Natural killer cell treated with Interleukin-12 subunit alpha and Interleukin-12 subunit beta and Interleukin-15 and Interleukin-18, amount 100 ng/mL, for 72 hours (primary cell): ENCODE measurements at regions not wholly inside any gene's neighbourhood (a gene's known extent, or its start where the extent isn't known, plus 50 kb on each side); places are given as distances from the start of the nearest gene placed in this dataset.

Source experiments
- ATAC-seq, 2 donors: fragments of 150-1000 bp; cut with Tn5 transposase in 1 of 2; sonication (Bioruptor Pico), chemical (Tn5 transposase) in 1 of 2; 2 replicates each; pipeline ENCODE4 v1.10.0; 2021
- DNase-seq: peaks from one replicate; pipeline ENCODE4 v3.0.0; 2022; ENCODE audit warnings: low spot score
- H3K27ac Mint-ChIP-seq, 2 donors: 1 replicate in 1 of 2; 2 replicates in 1 of 2; pipeline ENCODE4 v1.8.0; 2022; ENCODE audit warnings: mixed read lengths in 2 of 2, mild to moderate bottlenecking in 1 of 2, moderate library complexity in 1 of 2
- H3K27me3 Mint-ChIP-seq, 2 donors: 1 replicate in 1 of 2; 2 replicates in 1 of 2; pipeline ENCODE4 v1.8.0; 2022; ENCODE audit warnings: mixed read lengths in 2 of 2
- H3K36me3 Mint-ChIP-seq: one replicate; pipeline ENCODE4 v1.8.0; 2022; ENCODE audit warnings: mixed read lengths
- H3K4me1 Mint-ChIP-seq, 2 donors: 1 replicate in 1 of 2; 2 replicates in 1 of 2; pipeline ENCODE4 v1.8.0; 2022; ENCODE audit warnings: low read depth in 2 of 2, mixed read lengths in 2 of 2, mild to moderate bottlenecking in 1 of 2
- H3K4me3 Mint-ChIP-seq: one replicate; pipeline ENCODE4 v1.8.0; 2022; ENCODE audit warnings: mixed read lengths
- H3K9me3 Mint-ChIP-seq: 2 replicates; pipeline ENCODE4 v1.8.0; 2022; ENCODE audit warnings: mixed read lengths

DNA sequence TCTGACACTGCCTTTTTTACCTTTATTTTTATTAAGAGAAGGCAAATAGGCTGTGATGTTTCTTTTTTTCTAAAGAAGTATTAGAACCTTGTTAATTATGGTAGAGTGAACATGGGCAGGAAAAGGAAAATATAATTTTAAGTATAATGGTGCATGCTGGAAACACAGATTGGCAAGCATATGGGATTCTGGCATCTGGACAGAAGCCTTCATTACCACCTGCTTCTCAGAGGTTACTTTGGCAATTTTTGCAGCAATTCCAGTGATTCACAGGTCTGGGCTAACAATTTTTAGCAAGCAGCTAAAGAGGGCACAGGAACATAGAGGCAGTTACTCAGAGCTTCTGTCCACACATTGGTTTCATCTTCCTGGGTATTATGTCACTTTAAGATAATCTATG lies 258.3 kb downstream of the DIPK2A start:
- peaks cover 0 to 3% of the 10 kb centered on the region in 2 donors for H3K27me3 Mint-ChIP-seq
- ATAC-seq (no peak), DNase-seq (no peak)
- no peak overlapping the region for H3K27ac Mint-ChIP-seq
- no peaks in the 10 kb centered on the region for H3K9me3 Mint-ChIP-seq
- H3K36me3 Mint-ChIP-seq: no peaks in the 10 kb centered on the region
- no peaks in the 10 kb centered on the region for H3K4me1 Mint-ChIP-seq
- no peak overlapping the region for H3K4me3 Mint-ChIP-seq

GRCh38 chr3:144235489-144235888 lies 263.9 kb downstream of the DIPK2A start:
- no peak for DNase-seq
- Mint-ChIP-seq H3K4me1 (no peaks in the 10 kb centered on the region), H3K36me3 (no peaks in the 10 kb centered on the region), H3K27ac (no peak overlapping the region), H3K4me3 (no peak overlapping the region), H3K9me3 (peaks cover 9% of the 10 kb centered on the region), H3K27me3 (peaks cover 8 to 28% of the 10 kb centered on the region in 2 donors)
- ATAC-seq: no peak

GRCh38 chr3:144237351-144237750 lies 265.7 kb downstream of the DIPK2A start:
- no peak for ATAC-seq
- Mint-ChIP-seq H3K9me3 (peaks cover 9% of the 10 kb centered on the region), H3K4me1 (no peaks in the 10 kb centered on the region), H3K27ac (no peak overlapping the region), H3K27me3 (peaks cover 8 to 28% of the 10 kb centered on the region in 2 donors), H3K4me3 (no peak overlapping the region), H3K36me3 (no peaks in the 10 kb centered on the region)
- DNase-seq: no peak

- H3K36me3 Mint-ChIP-seq: no peaks in the 10 kb centered on the region
- ATAC-seq (no peak), DNase-seq (no peak)
- no peak overlapping the region for H3K4me3 Mint-ChIP-seq
- no peaks in the 10 kb centered on the region for H3K4me1 Mint-ChIP-seq
- H3K9me3 Mint-ChIP-seq: peaks cover 7% of the 10 kb centered on the region
- no peak overlapping the region for H3K27ac Mint-ChIP-seq
- H3K27me3 Mint-ChIP-seq: peaks cover 10 to 14% of the 10 kb centered on the region in 2 donors
Observed at GRCh38 chr3:144241404-144241803, 269.8 kb downstream of the DIPK2A start.

- no peaks in the 10 kb centered on the region for H3K4me1 Mint-ChIP-seq
- peaks cover 5 to 8% of the 10 kb centered on the region in 2 donors for H3K27me3 Mint-ChIP-seq
- peaks cover 3% of the 10 kb centered on the region for H3K9me3 Mint-ChIP-seq
- DNase-seq: no peak
- no peak for ATAC-seq
- no peaks in the 10 kb centered on the region for H3K36me3 Mint-ChIP-seq
- no peak overlapping the region for H3K27ac Mint-ChIP-seq
- H3K4me3 Mint-ChIP-seq: no peak overlapping the region
Observed at GRCh38 chr3:144242747-144243146, 271.1 kb downstream of the DIPK2A start.

DNA sequence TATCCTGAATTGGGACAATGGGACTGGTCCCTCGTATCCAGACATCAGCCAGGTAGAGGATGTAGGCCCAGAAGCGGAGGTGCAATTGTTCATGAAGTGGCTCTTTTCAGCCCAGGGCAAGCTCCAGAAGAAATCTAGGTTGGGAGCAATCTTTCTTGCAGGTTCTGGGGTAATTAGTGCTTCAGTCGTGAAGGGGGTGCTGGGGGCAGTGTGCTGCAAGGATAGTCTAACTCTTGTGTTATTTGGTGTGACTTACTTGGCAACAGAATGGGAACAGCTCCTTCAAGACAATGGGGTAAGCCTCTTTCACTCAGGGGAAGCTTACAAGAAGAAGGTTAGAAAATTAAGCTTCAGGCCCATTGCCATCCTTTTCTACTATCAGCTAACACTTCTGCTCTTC lies 273.0 kb downstream of the DIPK2A start:
- no peaks in the 10 kb centered on the region for H3K36me3 Mint-ChIP-seq
- no peak overlapping the region for H3K27ac Mint-ChIP-seq
- no peak for ATAC-seq

GRCh38 chr3:144252896-144253295 lies 281.3 kb downstream of the DIPK2A start:
- Mint-ChIP-seq H3K9me3 (no peaks in the 10 kb centered on the region), H3K36me3 (peaks cover 5% of the 10 kb centered on the region), H3K27ac (no peak overlapping the region), H3K27me3 (peaks cover 4 to 32% of the 10 kb centered on the region in 2 donors), H3K4me3 (no peak overlapping the region), H3K4me1 (no peaks in the 10 kb centered on the region)
- DNase-seq: no peak
- no peak for ATAC-seq

More for the DNA sequence above, 273.0 kb downstream of the DIPK2A start:
- Mint-ChIP-seq H3K4me3 (no peak overlapping the region), H3K27me3 (peaks cover 3 to 4% of the 10 kb centered on the region in 2 donors), H3K9me3 (peaks cover 3% of the 10 kb centered on the region), H3K4me1 (no peaks in the 10 kb centered on the region)
- no peak for DNase-seq

DNA sequence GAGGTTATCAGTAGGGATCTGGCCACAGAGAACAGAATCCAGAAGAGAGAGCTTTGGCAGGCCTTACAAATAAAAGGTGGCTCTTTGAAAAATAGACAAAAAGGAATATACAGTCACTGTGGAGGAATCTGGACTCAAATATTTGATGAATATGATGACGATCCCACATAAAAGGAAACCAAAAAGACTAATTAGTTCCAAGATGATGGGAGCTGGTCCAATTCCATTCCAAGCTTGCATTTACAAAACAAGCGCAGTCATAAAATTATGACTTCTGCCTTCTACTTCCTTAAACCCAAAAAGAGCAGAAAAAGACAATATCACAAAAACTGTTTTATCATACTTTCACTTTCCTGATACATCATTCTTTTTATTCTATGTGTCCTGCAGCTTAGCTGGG lies 285.8 kb downstream of the DIPK2A start:
- ATAC-seq (no peak), DNase-seq (no peak)
- Mint-ChIP-seq H3K27ac (no peak overlapping the region), H3K36me3 (peaks cover 5% of the 10 kb centered on the region), H3K4me3 (no peak overlapping the region), H3K4me1 (no peaks in the 10 kb centered on the region), H3K9me3 (peaks cover 3% of the 10 kb centered on the region), H3K27me3 (peaks cover 4 to 41% of the 10 kb centered on the region in 2 donors)

DNA sequence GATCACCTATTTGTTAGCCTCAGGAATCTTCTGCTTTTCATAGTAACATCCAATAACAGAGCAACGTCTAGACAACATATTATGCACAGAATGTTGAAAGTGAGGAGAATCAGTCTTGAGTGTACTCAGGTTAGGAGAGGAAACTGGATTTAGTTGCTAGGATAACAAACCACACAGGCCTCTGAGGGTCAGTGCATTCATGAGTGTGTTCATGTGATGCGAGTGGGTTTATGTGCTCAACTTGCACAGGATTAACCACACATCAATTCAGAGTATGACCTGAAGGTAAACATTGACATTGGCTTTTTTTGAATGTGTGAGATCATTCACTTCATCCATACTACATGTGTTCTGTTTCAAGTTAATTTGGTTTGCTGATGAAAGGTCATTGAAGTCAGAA lies 287.6 kb downstream of the DIPK2A start:
- DNase-seq (no peak), ATAC-seq (no peak)
- no peaks in the 10 kb centered on the region for H3K4me1 Mint-ChIP-seq
- H3K9me3 Mint-ChIP-seq: peaks cover 3% of the 10 kb centered on the region
- H3K36me3 Mint-ChIP-seq: peaks cover 5% of the 10 kb centered on the region
- peaks cover 4 to 35% of the 10 kb centered on the region in 2 donors for H3K27me3 Mint-ChIP-seq
- H3K4me3 Mint-ChIP-seq: no peak overlapping the region
- H3K27ac Mint-ChIP-seq: no peak overlapping the region

- no peaks in the 10 kb centered on the region for H3K36me3 Mint-ChIP-seq
- H3K9me3 Mint-ChIP-seq: peaks cover 3% of the 10 kb centered on the region
Observed at GRCh38 chr3:144263706-144264105, 292.1 kb downstream of the DIPK2A start.

GRCh38 chr3:144264350-144264749 lies 292.7 kb downstream of the DIPK2A start:
- Mint-ChIP-seq H3K36me3 (no peaks in the 10 kb centered on the region), H3K4me1 (no peaks in the 10 kb centered on the region), H3K9me3 (peaks cover 3% of the 10 kb centered on the region), H3K4me3 (no peak overlapping the region), H3K27me3 (peaks cover 0 to 6% of the 10 kb centered on the region in 2 donors), H3K27ac (no peak overlapping the region)
- DNase-seq (no peak), ATAC-seq (no peak)

More at GRCh38 chr3:144263706-144264105, 292.1 kb downstream of the DIPK2A start:
- H3K4me3 Mint-ChIP-seq: no peak overlapping the region
- peaks cover 0 to 6% of the 10 kb centered on the region in 2 donors for H3K27me3 Mint-ChIP-seq
- H3K27ac Mint-ChIP-seq: no peak overlapping the region
- DNase-seq (no peak), ATAC-seq (no peak)
- H3K4me1 Mint-ChIP-seq: no peaks in the 10 kb centered on the region

- H3K27ac Mint-ChIP-seq: no peak overlapping the region
- no peak for ATAC-seq
- H3K36me3 Mint-ChIP-seq: no peaks in the 10 kb centered on the region
- no peak overlapping the region for H3K4me3 Mint-ChIP-seq
- peaks cover 0 to 6% of the 10 kb centered on the region in 2 donors for H3K27me3 Mint-ChIP-seq
- peaks cover 3% of the 10 kb centered on the region for H3K9me3 Mint-ChIP-seq
- no peaks in the 10 kb centered on the region for H3K4me1 Mint-ChIP-seq
- DNase-seq: no peak
Observed at GRCh38 chr3:144264794-144265193, 293.2 kb downstream of the DIPK2A start.

- H3K4me3 Mint-ChIP-seq: no peak overlapping the region
- H3K4me1 Mint-ChIP-seq: no peaks in the 10 kb centered on the region
- ATAC-seq: no peak
- DNase-seq: no peak
- peaks cover 0 to 3% of the 10 kb centered on the region in 2 donors for H3K27me3 Mint-ChIP-seq
- H3K27ac Mint-ChIP-seq: no peak overlapping the region
- peaks cover 2% of the 10 kb centered on the region for H3K9me3 Mint-ChIP-seq
- no peaks in the 10 kb centered on the region for H3K36me3 Mint-ChIP-seq
Observed at GRCh38 chr3:144265542-144266100, 294.0 kb downstream of the DIPK2A start.

DNA sequence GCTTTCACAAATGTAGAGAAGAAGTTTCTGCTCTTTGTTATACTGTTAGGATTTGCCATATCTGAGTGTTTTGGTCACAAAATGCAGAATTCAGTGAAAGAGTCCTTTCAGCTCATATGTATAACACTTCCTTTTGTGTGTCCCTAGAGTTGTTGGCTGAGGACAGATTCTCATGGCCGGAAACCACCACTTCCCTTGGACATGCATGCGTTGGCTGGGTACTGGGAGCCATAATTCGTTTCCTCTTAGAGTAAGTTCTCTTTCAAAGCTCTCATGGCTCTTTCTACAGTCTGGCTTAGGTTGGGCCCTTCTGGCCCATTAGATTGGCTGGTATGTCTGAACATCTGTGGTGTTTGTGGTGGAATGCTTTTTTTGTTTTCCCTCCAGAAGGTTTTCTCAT lies 298.5 kb downstream of the DIPK2A start:
- H3K4me1 Mint-ChIP-seq: peaks cover 0 to 3% of the 10 kb centered on the region in 2 donors
- H3K4me3 Mint-ChIP-seq: no peak overlapping the region
- H3K27me3 Mint-ChIP-seq: no peaks in the 10 kb centered on the region
- DNase-seq (no peak), ATAC-seq (no peak)
- H3K9me3 Mint-ChIP-seq: no peaks in the 10 kb centered on the region
- H3K27ac Mint-ChIP-seq: no peak overlapping the region
- H3K36me3 Mint-ChIP-seq: no peaks in the 10 kb centered on the region

DNA sequence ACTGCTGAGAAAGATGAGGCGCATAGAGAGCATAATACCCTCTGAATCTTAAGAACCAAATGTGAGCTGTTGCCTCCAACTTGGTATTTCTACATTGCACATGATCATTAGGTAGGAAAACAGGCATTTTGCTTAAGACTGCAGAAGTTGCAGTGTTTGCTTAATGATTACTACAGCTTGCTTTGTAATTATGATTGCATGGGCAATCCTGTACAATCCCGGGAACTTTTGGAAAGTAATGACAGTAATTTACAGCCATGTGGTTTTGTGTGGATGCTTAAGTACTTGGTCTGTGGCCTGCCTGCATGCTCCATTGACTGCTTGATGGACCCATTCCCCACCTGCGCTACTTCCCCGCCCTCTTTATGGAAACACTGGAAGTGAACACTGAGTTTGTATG lies 301.1 kb downstream of the DIPK2A start:
- H3K27ac Mint-ChIP-seq: no peak overlapping the region
- H3K9me3 Mint-ChIP-seq: no peaks in the 10 kb centered on the region
- no peak overlapping the region for H3K4me3 Mint-ChIP-seq
- ATAC-seq: no peak
- no peak for DNase-seq
- H3K27me3 Mint-ChIP-seq: no peaks in the 10 kb centered on the region
- H3K4me1 Mint-ChIP-seq: peaks cover 0 to 4% of the 10 kb centered on the region in 2 donors
- H3K36me3 Mint-ChIP-seq: no peaks in the 10 kb centered on the region
